ENCODE measurements at regions not wholly inside any gene's neighbourhood (a gene's known extent, or its start where the extent isn't known, plus 50 kb on each side); places are given as distances from the start of the nearest gene placed in this dataset.

DNA sequence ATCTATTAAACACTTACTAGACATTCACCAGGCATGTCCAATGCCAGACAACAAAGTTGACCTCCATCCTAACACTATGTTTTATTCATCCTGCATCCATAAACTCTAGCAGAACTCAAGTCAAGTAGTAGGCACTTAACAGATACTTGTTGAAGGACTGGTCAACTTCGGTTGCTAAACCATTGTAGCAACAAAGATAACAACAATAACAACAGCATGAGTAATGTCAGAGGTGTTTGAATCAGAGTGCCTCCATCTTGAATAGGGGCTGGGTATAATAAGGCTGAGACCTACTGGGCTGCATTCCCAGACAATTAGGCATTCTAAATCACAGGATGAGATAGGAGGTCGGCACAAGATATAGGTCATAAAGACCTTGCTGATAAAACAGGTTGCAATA, 180.5 kb upstream of the ZNF462 start:
- TF ChIP-seq, protein P1, sequence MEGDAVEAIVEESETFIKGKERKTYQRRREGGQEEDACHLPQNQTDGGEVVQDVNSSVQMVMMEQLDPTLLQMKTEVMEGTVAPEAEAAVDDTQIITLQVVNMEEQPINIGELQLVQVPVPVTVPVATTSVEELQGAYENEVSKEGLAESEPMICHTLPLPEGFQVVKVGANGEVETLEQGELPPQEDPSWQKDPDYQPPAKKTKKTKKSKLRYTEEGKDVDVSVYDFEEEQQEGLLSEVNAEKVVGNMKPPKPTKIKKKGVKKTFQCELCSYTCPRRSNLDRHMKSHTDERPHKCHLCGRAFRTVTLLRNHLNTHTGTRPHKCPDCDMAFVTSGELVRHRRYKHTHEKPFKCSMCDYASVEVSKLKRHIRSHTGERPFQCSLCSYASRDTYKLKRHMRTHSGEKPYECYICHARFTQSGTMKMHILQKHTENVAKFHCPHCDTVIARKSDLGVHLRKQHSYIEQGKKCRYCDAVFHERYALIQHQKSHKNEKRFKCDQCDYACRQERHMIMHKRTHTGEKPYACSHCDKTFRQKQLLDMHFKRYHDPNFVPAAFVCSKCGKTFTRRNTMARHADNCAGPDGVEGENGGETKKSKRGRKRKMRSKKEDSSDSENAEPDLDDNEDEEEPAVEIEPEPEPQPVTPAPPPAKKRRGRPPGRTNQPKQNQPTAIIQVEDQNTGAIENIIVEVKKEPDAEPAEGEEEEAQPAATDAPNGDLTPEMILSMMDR (IDR thresholded peaks at IDR 0.05), result no peak
- TF ChIP-seq POLR2AphosphoS5 (IDR thresholded peaks at IDR 0.05), result no peak
